ENCODE measurements at regions not wholly inside any gene's neighbourhood (a gene's known extent, or its start where the extent isn't known, plus 50 kb on each side); places are given as distances from the start of the nearest gene placed in this dataset.

GRCh38 chr11:87391496-87391895 lies 353.8 kb downstream of the TMEM135 start:
- no peak for ATAC-seq
- H3K36me3 Mint-ChIP-seq: no peaks in the 10 kb centered on the region
- DNase-seq (ENCODE audit: low spot score in 2 of 2): no peak
- H3K4me3 Mint-ChIP-seq: no peak overlapping the region
- peaks cover 5% of the 10 kb centered on the region for H3K9me3 Mint-ChIP-seq
- no peaks in the 10 kb centered on the region for H3K4me1 Mint-ChIP-seq
- no peak overlapping the region for H3K27ac Mint-ChIP-seq

GRCh38 chr11:87384078-87384729 lies 346.5 kb downstream of the TMEM135 start:
- no peaks in the 10 kb centered on the region for H3K4me1 Mint-ChIP-seq
- no peak for ATAC-seq

GRCh38 chr11:87374038-87374807 lies 336.5 kb downstream of the TMEM135 start:
- DNase-seq (ENCODE audit: low spot score in 2 of 2): no peak
- no peaks in the 10 kb centered on the region for H3K9me3 Mint-ChIP-seq

More at GRCh38 chr11:87384078-87384729, 346.5 kb downstream of the TMEM135 start:
- Mint-ChIP-seq H3K27ac (no peak overlapping the region), H3K36me3 (no peaks in the 10 kb centered on the region), H3K4me3 (no peak overlapping the region), H3K9me3 (peaks cover 11% of the 10 kb centered on the region)
- no peak for DNase-seq (ENCODE audit: low spot score in 2 of 2)

More at GRCh38 chr11:87374038-87374807, 336.5 kb downstream of the TMEM135 start:
- Mint-ChIP-seq H3K27ac (no peak overlapping the region), H3K4me3 (no peak overlapping the region), H3K4me1 (no peaks in the 10 kb centered on the region), H3K36me3 (no peaks in the 10 kb centered on the region)
- ATAC-seq: no peak

Measured in stimulated activated effector memory CD8-positive, alpha-beta T cell treated with anti-CD3 and anti-CD28 coated beads, Interleukin-12 subunit alpha, Interleukin-12 subunit beta, amount 100 ng/mL, for 72 hours (primary cell).